ENCODE measurements at regions not wholly inside any gene's neighbourhood (a gene's known extent, or its start where the extent isn't known, plus 50 kb on each side); places are given as distances from the start of the nearest gene placed in this dataset.

GRCh38 chr13:75010941-75011340 lies 471.0 kb downstream of the TBC1D4 start:
- no peak overlapping the region for H3K27ac Mint-ChIP-seq
- H3K4me3 Mint-ChIP-seq, result no peak overlapping the region
- H3K9me3 Mint-ChIP-seq (ENCODE audit: low read depth), result no peaks in the 10 kb centered on the region
- H3K27me3 Mint-ChIP-seq, result peaks cover 5% of the 10 kb centered on the region
- no peaks in the 10 kb centered on the region for H3K36me3 Mint-ChIP-seq
- H3K4me1 Mint-ChIP-seq (ENCODE audit: low read depth), result no peaks in the 10 kb centered on the region

- H3K27ac Mint-ChIP-seq, result no peak overlapping the region
- no peaks in the 10 kb centered on the region for H3K36me3 Mint-ChIP-seq
- H3K4me1 Mint-ChIP-seq (ENCODE audit: low read depth), result no peaks in the 10 kb centered on the region
- no peaks in the 10 kb centered on the region for H3K27me3 Mint-ChIP-seq
- H3K9me3 Mint-ChIP-seq (ENCODE audit: low read depth), result no peaks in the 10 kb centered on the region
- H3K4me3 Mint-ChIP-seq, result no peak overlapping the region
Measured at GRCh38 chr13:75008926-75009325, 473.0 kb downstream of the TBC1D4 start.

- peaks cover 4% of the 10 kb centered on the region for H3K9me3 Mint-ChIP-seq (ENCODE audit: low read depth)
- no peaks in the 10 kb centered on the region for H3K36me3 Mint-ChIP-seq
- no peaks in the 10 kb centered on the region for H3K4me1 Mint-ChIP-seq (ENCODE audit: low read depth)
- no peak overlapping the region for H3K4me3 Mint-ChIP-seq
- no peak overlapping the region for H3K27ac Mint-ChIP-seq
- H3K27me3 Mint-ChIP-seq, result peaks cover 2% of the 10 kb centered on the region
Measured at GRCh38 chr13:74990992-74991391, 491.0 kb downstream of the TBC1D4 start.

- H3K9me3 Mint-ChIP-seq (ENCODE audit: low read depth), result no peaks in the 10 kb centered on the region
- H3K4me1 Mint-ChIP-seq (ENCODE audit: low read depth), result no peaks in the 10 kb centered on the region
- H3K27me3 Mint-ChIP-seq, result peaks cover 3% of the 10 kb centered on the region
- no peak overlapping the region for H3K27ac Mint-ChIP-seq
- H3K4me3 Mint-ChIP-seq, result no peak overlapping the region
- no peaks in the 10 kb centered on the region for H3K36me3 Mint-ChIP-seq
Measured at GRCh38 chr13:74987124-74987690, 494.8 kb downstream of the TBC1D4 start.

- no peaks in the 10 kb centered on the region for H3K36me3 Mint-ChIP-seq
- H3K4me3 Mint-ChIP-seq, result no peak overlapping the region
- no peaks in the 10 kb centered on the region for H3K9me3 Mint-ChIP-seq (ENCODE audit: low read depth)
- no peak overlapping the region for H3K27ac Mint-ChIP-seq
- H3K27me3 Mint-ChIP-seq, result peaks cover 3% of the 10 kb centered on the region
- H3K4me1 Mint-ChIP-seq (ENCODE audit: low read depth), result no peaks in the 10 kb centered on the region
Measured at GRCh38 chr13:74986609-74987008, 495.4 kb downstream of the TBC1D4 start.

GRCh38 chr13:74979703-74980102 lies 502.3 kb downstream of the TBC1D4 start:
- Mint-ChIP-seq H3K4me1 (ENCODE audit: low read depth) (no peaks in the 10 kb centered on the region), H3K36me3 (no peaks in the 10 kb centered on the region), H3K9me3 (ENCODE audit: low read depth) (no peaks in the 10 kb centered on the region), H3K27ac (no peak overlapping the region), H3K27me3 (peaks cover 2% of the 10 kb centered on the region), H3K4me3 (no peak overlapping the region)

GRCh38 chr13:74978591-74978990 lies 503.4 kb downstream of the TBC1D4 start:
- Mint-ChIP-seq H3K36me3 (no peaks in the 10 kb centered on the region), H3K9me3 (ENCODE audit: low read depth) (no peaks in the 10 kb centered on the region), H3K4me3 (no peak overlapping the region), H3K4me1 (ENCODE audit: low read depth) (no peaks in the 10 kb centered on the region), H3K27ac (no peak overlapping the region), H3K27me3 (peaks cover 4% of the 10 kb centered on the region)

- H3K9me3 Mint-ChIP-seq (ENCODE audit: low read depth), result no peaks in the 10 kb centered on the region
- H3K36me3 Mint-ChIP-seq, result no peaks in the 10 kb centered on the region
- H3K27ac Mint-ChIP-seq, result no peak overlapping the region
- H3K27me3 Mint-ChIP-seq, result peaks cover 4% of the 10 kb centered on the region
- H3K4me3 Mint-ChIP-seq, result no peak overlapping the region
- H3K4me1 Mint-ChIP-seq (ENCODE audit: low read depth), result no peaks in the 10 kb centered on the region
Measured at GRCh38 chr13:74977498-74977897, 504.5 kb downstream of the TBC1D4 start.

- H3K27ac Mint-ChIP-seq, result no peak overlapping the region
- no peak overlapping the region for H3K4me3 Mint-ChIP-seq
- H3K9me3 Mint-ChIP-seq (ENCODE audit: low read depth), result no peaks in the 10 kb centered on the region
- peaks cover 4% of the 10 kb centered on the region for H3K27me3 Mint-ChIP-seq
- H3K36me3 Mint-ChIP-seq, result no peaks in the 10 kb centered on the region
- H3K4me1 Mint-ChIP-seq (ENCODE audit: low read depth), result no peaks in the 10 kb centered on the region
Measured at GRCh38 chr13:74975111-74975510, 506.9 kb downstream of the TBC1D4 start.

- no peak overlapping the region for H3K4me3 Mint-ChIP-seq
- no peak overlapping the region for H3K27ac Mint-ChIP-seq
- no peaks in the 10 kb centered on the region for H3K4me1 Mint-ChIP-seq (ENCODE audit: low read depth)
- no peaks in the 10 kb centered on the region for H3K9me3 Mint-ChIP-seq (ENCODE audit: low read depth)
- H3K27me3 Mint-ChIP-seq, result peaks cover 7% of the 10 kb centered on the region
- H3K36me3 Mint-ChIP-seq, result no peaks in the 10 kb centered on the region
Measured at GRCh38 chr13:74973935-74974879, 507.8 kb downstream of the TBC1D4 start.

GRCh38 chr13:74969419-74969818 lies 512.5 kb downstream of the TBC1D4 start:
- Mint-ChIP-seq H3K27me3 (peaks cover 6% of the 10 kb centered on the region), H3K4me1 (ENCODE audit: low read depth) (no peaks in the 10 kb centered on the region), H3K9me3 (ENCODE audit: low read depth) (no peaks in the 10 kb centered on the region), H3K36me3 (no peaks in the 10 kb centered on the region), H3K27ac (no peak overlapping the region), H3K4me3 (no peak overlapping the region)

- H3K36me3 Mint-ChIP-seq, result no peaks in the 10 kb centered on the region
- H3K27me3 Mint-ChIP-seq, result peaks cover 8% of the 10 kb centered on the region
- H3K4me1 Mint-ChIP-seq (ENCODE audit: low read depth), result no peaks in the 10 kb centered on the region
- no peak overlapping the region for H3K27ac Mint-ChIP-seq
- no peak overlapping the region for H3K4me3 Mint-ChIP-seq
- no peaks in the 10 kb centered on the region for H3K9me3 Mint-ChIP-seq (ENCODE audit: low read depth)
Measured at GRCh38 chr13:74966814-74967424, 515.0 kb downstream of the TBC1D4 start.

GRCh38 chr13:74966275-74966674 lies 515.7 kb downstream of the TBC1D4 start:
- no peaks in the 10 kb centered on the region for H3K36me3 Mint-ChIP-seq
- H3K27me3 Mint-ChIP-seq, result peaks cover 8% of the 10 kb centered on the region
- no peaks in the 10 kb centered on the region for H3K9me3 Mint-ChIP-seq (ENCODE audit: low read depth)

GRCh38 chr13:74945637-74946036 lies 536.3 kb downstream of the TBC1D4 start:
- Mint-ChIP-seq H3K9me3 (ENCODE audit: low read depth) (peaks cover 36% of the 10 kb centered on the region), H3K27me3 (peaks cover 8% of the 10 kb centered on the region), H3K27ac (no peak overlapping the region), H3K4me3 (no peak overlapping the region), H3K4me1 (ENCODE audit: low read depth) (no peaks in the 10 kb centered on the region), H3K36me3 (peaks cover 5% of the 10 kb centered on the region)

More at GRCh38 chr13:74966275-74966674, 515.7 kb downstream of the TBC1D4 start:
- H3K4me3 Mint-ChIP-seq, result no peak overlapping the region
- no peaks in the 10 kb centered on the region for H3K4me1 Mint-ChIP-seq (ENCODE audit: low read depth)
- H3K27ac Mint-ChIP-seq, result no peak overlapping the region

- Mint-ChIP-seq H3K27ac (no peak overlapping the region), H3K36me3 (no peaks in the 10 kb centered on the region), H3K9me3 (ENCODE audit: low read depth) (peaks cover 3% of the 10 kb centered on the region), H3K27me3 (peaks cover 10% of the 10 kb centered on the region), H3K4me1 (ENCODE audit: low read depth) (no peaks in the 10 kb centered on the region), H3K4me3 (no peak overlapping the region)
Measured at GRCh38 chr13:74931698-74932433, 550.1 kb downstream of the TBC1D4 start.

All from activated naive CD8-positive, alpha-beta T cell (primary cell).